ENCODE measurements at regions not wholly inside any gene's neighbourhood (a gene's known extent, or its start where the extent isn't known, plus 50 kb on each side); places are given as distances from the start of the nearest gene placed in this dataset.

DNA sequence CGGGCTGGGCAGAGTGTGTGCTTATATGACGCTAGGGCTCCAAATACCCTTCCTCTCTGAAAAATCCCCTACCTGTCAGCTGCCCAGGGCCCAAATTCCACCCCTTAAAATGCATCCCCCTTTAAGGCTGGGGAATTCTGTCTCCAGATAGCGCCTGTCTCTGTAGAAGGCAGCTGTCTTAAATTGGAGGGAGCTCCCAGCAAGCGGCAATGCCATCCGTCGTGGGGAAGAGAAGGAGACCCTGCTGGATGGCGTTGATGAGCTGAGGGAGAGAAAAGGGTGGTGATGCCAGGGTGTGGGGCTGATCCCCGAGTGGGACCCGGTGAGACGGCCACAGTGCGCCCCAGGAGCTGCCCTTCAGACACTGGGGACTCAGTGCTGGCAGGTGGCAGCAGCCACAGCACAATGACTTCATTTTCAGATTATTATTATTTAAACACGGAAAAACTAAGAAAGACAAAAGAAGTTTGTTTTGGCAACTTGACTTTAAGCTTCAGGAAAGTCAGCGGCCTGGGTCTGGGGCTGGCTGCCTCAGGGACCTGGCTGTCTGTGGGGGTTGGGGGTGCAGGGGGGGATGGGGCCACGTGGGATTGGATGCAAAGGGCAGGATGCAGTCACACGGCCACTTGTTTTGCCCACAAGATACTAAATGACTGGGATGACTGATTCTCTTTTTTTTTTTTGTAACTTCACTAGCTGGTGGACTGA lies 152.8 kb downstream of the TFCP2L1 start:
- CTCF ChIA-PET = interaction anchor here (1.4 kb wide), 1 partner anchor 224 kb away, joined by 9 read pairs; no protein-coding TSS in a partner anchor
- no TSS peak for BruUV-seq (replicated peaks)

More for the DNA sequence above, 152.8 kb downstream of the TFCP2L1 start:
- Histone ChIP-seq H2AFZ (ENCODE audit: low read depth, low read length, poor library complexity, severe bottlenecking) (no peak overlapping the region), H4K20me1 (ENCODE audit: insufficient read depth) (no peaks in the 10 kb centered on the region), H3K36me3 (ENCODE audit: control insufficient read depth in 1 of 2, insufficient read depth in 2 of 2, low read length in 2 of 2) (no peaks in the 10 kb centered on the region), H3K27ac (ENCODE audit: low read depth, low read length) (no peak overlapping the region), H3K4me1 (ENCODE audit: control insufficient read depth in 1 of 2, insufficient read depth in 2 of 2, low read length in 2 of 2) (peaks cover 0 to 5% of the 10 kb centered on the region in 2 experiments; a peak in 3 of 4 replicates), H3K9me2 (ENCODE audit: insufficient read depth) (no peaks in the 10 kb centered on the region), H3K4me3 (replicated peaks in 1 of 2; ENCODE audit: low read depth in 1 of 2, low read length in 2 of 2) (no peak overlapping the region), H3K27me3 (ENCODE audit: insufficient read depth, low read length) (no peaks in the 10 kb centered on the region), H3K9me3 (ENCODE audit: control insufficient read depth in 1 of 2, insufficient read depth in 1 of 2, low read depth in 1 of 2, low read length in 2 of 2) (no peaks in the 10 kb centered on the region), H3K4me2 (ENCODE audit: low read length) (no peak overlapping the region), H3K9ac (ENCODE audit: low read length) (no peak overlapping the region), H3K79me2 (ENCODE audit: insufficient read depth, low read length) (no peaks in the 10 kb centered on the region)
- RAD21 ChIA-PET (ENCODE audit: low non-redundant PET in 1 of 2, low total read pairs in 2 of 2, uncharacterized antibody in 2 of 2, unreplicated experiment in 2 of 2) = no interaction called here
- POLR2A ChIA-PET = no interaction called here
- ATAC-seq (no peak), DNase-seq (ENCODE audit: low read depth, low spot score) (no peak)
- TF ChIP-seq CEBPB (IDR thresholded peaks at IDR 0.05; ENCODE audit: low read depth) = no peak
- no peak for TF ChIP-seq POLR2A (IDR thresholded peaks at IDR 0.05; ENCODE audit: borderline replicate concordance, extremely low read depth, insufficient read depth, insufficient read length)
- no peak for TF ChIP-seq ZBTB33 (IDR thresholded peaks at IDR 0.05; ENCODE audit: extremely low read depth, insufficient replicate concordance, low read length)
- no peak for TF ChIP-seq CBX3 (IDR thresholded peaks at IDR 0.05; ENCODE audit: low read depth)
- TF ChIP-seq ZFX (IDR thresholded peaks at IDR 0.05) = no peak
- no peak for TF ChIP-seq REST (IDR thresholded peaks at IDR 0.05; ENCODE audit: low read depth)
- TF ChIP-seq SRF (IDR thresholded peaks at IDR 0.05; ENCODE audit: low read depth) = no peak
- TF ChIP-seq MAX (IDR thresholded peaks at IDR 0.05) = no peak
- TF ChIP-seq FOSL1 (IDR thresholded peaks at IDR 0.05; ENCODE audit: low read depth) = no peak
- TF ChIP-seq EZH2phosphoT487 (IDR thresholded peaks at IDR 0.05; ENCODE audit: borderline replicate concordance) = no peak
- TF ChIP-seq ELF1 (IDR thresholded peaks at IDR 0.05; ENCODE audit: borderline replicate concordance, low read depth) = no peak
- TF ChIP-seq JUND (IDR thresholded peaks at IDR 0.05) = no peak
- TF ChIP-seq ZNF274 (IDR thresholded peaks at IDR 0.05; ENCODE audit: low read depth, low read length) = no peak
- TF ChIP-seq POLR2AphosphoS5 (IDR thresholded peaks at IDR 0.05; ENCODE audit: low read depth, low read length) = no peak
- TF ChIP-seq YY1 (IDR thresholded peaks at IDR 0.05; ENCODE audit: extremely low read depth, insufficient replicate concordance, low read depth, low read length) = no peak
- TF ChIP-seq SIN3A (IDR thresholded peaks at IDR 0.05; ENCODE audit: low read depth) = no peak
- TF ChIP-seq EGR1 (IDR thresholded peaks at IDR 0.05; ENCODE audit: low read depth) = no peak
- TF ChIP-seq RAD21 (IDR thresholded peaks at IDR 0.05; ENCODE audit: low read depth) = no peak
- TF ChIP-seq ATF3 (IDR thresholded peaks at IDR 0.05) = no peak
- intact Hi-C loops (cut with micrococcal nuclease) = no loop called here
